ENCODE measurements at regions not wholly inside any gene's neighbourhood (a gene's known extent, or its start where the extent isn't known, plus 50 kb on each side); places are given as distances from the start of the nearest gene placed in this dataset.
"Not testable (repeated sequence)": the region's sequence is repeated elsewhere in the genome, so short reads cannot be mapped to it uniquely, and the experiment has no call there.

GRCh38 chr19:21610787-21611186 is 105.4 kb downstream of the ZNF429 start:
- DNase-seq (ENCODE audit: low read depth), result no peak
- TF ChIP-seq POLR2A (IDR thresholded peaks at IDR 0.05; ENCODE audit: extremely low read depth, insufficient read length) (no peak), CTCF (IDR thresholded peaks at IDR 0.05; ENCODE audit: low read depth, low read length) (no peak), MYC (IDR thresholded peaks at IDR 0.05; ENCODE audit: low read depth, low read length) (no peak), MAX (IDR thresholded peaks at IDR 0.05; ENCODE audit: low read depth, low read length) (no peak)
- no peak overlapping the region for H3K4me3 ChIP-seq (ENCODE audit: low read depth, low read length)

GRCh38 chr19:21610341-21610740 is 104.9 kb downstream of the ZNF429 start:
- TF ChIP-seq POLR2A (IDR thresholded peaks at IDR 0.05; ENCODE audit: extremely low read depth, insufficient read length), result no peak
- TF ChIP-seq CTCF (IDR thresholded peaks at IDR 0.05; ENCODE audit: low read depth, low read length), result no peak
- TF ChIP-seq MAX (IDR thresholded peaks at IDR 0.05; ENCODE audit: low read depth, low read length), result no peak
- no peak for TF ChIP-seq MYC (IDR thresholded peaks at IDR 0.05; ENCODE audit: low read depth, low read length)
- DNase-seq (ENCODE audit: low read depth), result no peak
- H3K4me3 ChIP-seq (ENCODE audit: low read depth, low read length), result no peak overlapping the region

GRCh38 chr19:21608571-21608970 is 103.2 kb downstream of the ZNF429 start:
- TF ChIP-seq MYC (IDR thresholded peaks at IDR 0.05; ENCODE audit: low read depth, low read length) (no peak), CTCF (IDR thresholded peaks at IDR 0.05; ENCODE audit: low read depth, low read length) (no peak), MAX (IDR thresholded peaks at IDR 0.05; ENCODE audit: low read depth, low read length) (no peak), POLR2A (IDR thresholded peaks at IDR 0.05; ENCODE audit: extremely low read depth, insufficient read length) (no peak)
- DNase-seq (ENCODE audit: low read depth), result no peak

GRCh38 chr19:21607449-21607848 is 102.0 kb downstream of the ZNF429 start:
- DNase-seq (ENCODE audit: low read depth), result no peak
- no peak for TF ChIP-seq MYC (IDR thresholded peaks at IDR 0.05; ENCODE audit: low read depth, low read length)
- H3K4me3 ChIP-seq (ENCODE audit: low read depth, low read length), result no peak overlapping the region

More at GRCh38 chr19:21608571-21608970, 103.2 kb downstream of the ZNF429 start:
- no peak overlapping the region for H3K4me3 ChIP-seq (ENCODE audit: low read depth, low read length)

- not testable (repeated sequence) for DNase-seq (ENCODE audit: low read depth); H3K4me3 ChIP-seq (ENCODE audit: low read depth, low read length)
These were observed 101.6 kb downstream of the ZNF429 start for GRCh38 chr19:21607011-21607410.

- not testable (repeated sequence) for H3K4me3 ChIP-seq (ENCODE audit: low read depth, low read length); DNase-seq (ENCODE audit: low read depth)
These were observed 100.9 kb downstream of the ZNF429 start for GRCh38 chr19:21606326-21606725.

GRCh38 chr19:21604951-21605476 is 99.6 kb downstream of the ZNF429 start:
- peak overlapping the region; percentile 64 for H3K4me3 ChIP-seq (ENCODE audit: low read depth, low read length)
- TF ChIP-seq POLR2A (IDR thresholded peaks at IDR 0.05; ENCODE audit: extremely low read depth, insufficient read length) (no peak), MYC (IDR thresholded peaks at IDR 0.05; ENCODE audit: low read depth, low read length) (no peak), MAX (IDR thresholded peaks at IDR 0.05; ENCODE audit: low read depth, low read length) (no peak), CTCF (IDR thresholded peaks at IDR 0.05; ENCODE audit: low read depth, low read length) (no peak)
- DNase-seq (ENCODE audit: low read depth), result peak; percentile 9

All from NB4 (cell line).